Mucosa of descending colon (tissue), 3 donors: ENCODE measurements at regions not wholly inside any gene's neighbourhood (a gene's known extent, or its start where the extent isn't known, plus 50 kb on each side); places are given as distances from the start of the nearest gene placed in this dataset.
A peak's percentile ranks its signal among the peaks of the same experiment; 100 is the strongest.

Experiments used
- ATAC-seq: fragments of 200-7000 bp; cut with Tn5 transposase; one replicate; pipeline ENCODE4 v1.9.1; 2020; ENCODE audit warnings: mild to moderate bottlenecking, moderate library complexity
- DNase-seq, 3 donors: peaks; one replicate each; pipeline ENCODE4 v3.0.0-alpha.2; 2020
- H3K36me3 ChIP-seq: fragments of 200-600 bp; one replicate; pipeline ENCODE4 v1.8.0; 2021; ENCODE audit warnings: low read depth, mild to moderate bottlenecking
- H3K4me1 ChIP-seq: fragments of 200-600 bp; one replicate; pipeline ENCODE4 v1.8.0; 2021; ENCODE audit warnings: low read depth, mild to moderate bottlenecking
- H3K4me3 ChIP-seq: fragments of 200-600 bp; one replicate; pipeline ENCODE4 v1.8.0; 2021; ENCODE audit warnings: mild to moderate bottlenecking
- H3K9me3 ChIP-seq: fragments of 200-600 bp; one replicate; pipeline ENCODE4 v1.8.0; 2021; ENCODE audit warnings: mild to moderate bottlenecking
- CTCF ChIP-seq: fragments of 200-600 bp; IDR thresholded peaks from one replicate; pipeline ENCODE4 v1.8.0; 2022; ENCODE audit warnings: antibody characterized with exemption, mild to moderate bottlenecking
- intact Hi-C, 2 donors: fragments of 100-400 bp; cut with DNase I in 1 of 2; cut with micrococcal nuclease in 1 of 2; formaldehyde crosslinking; loops; one replicate each; pipeline versions ENCODE4 v1.11.0 to v1.11.1; 2022; cut with DNase I, micrococcal nuclease
- donor health status: DM: no; HTN: no; CAD: no; lungs with moderate emphysema.
- donor health status: DM: no; HTN: no; CAD: no.
- donor health status: DM: no; HTN: yes; CAD: no.

GRCh38 chr5:14988223-14988622 lies 116.6 kb upstream of the ANKH start:
- Histone ChIP-seq H3K4me1 (peaks cover 16% of the 10 kb centered on the region), H3K36me3 (no peaks in the 10 kb centered on the region), H3K4me3 (no peak overlapping the region), H3K9me3 (no peaks in the 10 kb centered on the region)
- TF ChIP-seq CTCF = no peak
- intact Hi-C loops = no loop called here
- ATAC-seq (peak; percentile 67), DNase-seq (no peak)

DNA sequence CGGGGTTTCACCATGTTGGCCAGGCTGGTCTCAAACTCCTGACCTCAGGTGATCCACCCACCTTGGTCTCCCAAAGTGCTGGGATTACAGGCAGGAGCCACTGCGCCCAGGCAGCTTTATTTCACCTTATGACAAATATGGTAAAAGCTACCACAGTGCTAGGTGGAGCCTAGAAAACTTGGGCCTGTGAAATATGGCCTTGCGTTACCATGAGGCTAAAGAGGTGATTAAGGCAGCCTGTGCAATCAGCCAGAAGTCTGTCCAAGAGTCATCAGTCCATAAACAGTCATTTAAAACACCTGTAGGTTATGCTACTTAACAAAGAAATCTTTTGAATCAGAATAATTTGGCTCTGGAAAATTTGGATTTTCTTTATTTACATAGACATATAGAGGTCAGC lies 114.8 kb upstream of the ANKH start:
- intact Hi-C loops = no loop called here
- Histone ChIP-seq H3K4me1 (peaks cover 18% of the 10 kb centered on the region), H3K9me3 (no peaks in the 10 kb centered on the region), H3K4me3 (no peak overlapping the region), H3K36me3 (no peaks in the 10 kb centered on the region)
- ATAC-seq = peak; percentile 78
- peak in 1 of 3 donors; percentile 33 for DNase-seq
- TF ChIP-seq CTCF = no peak

DNA sequence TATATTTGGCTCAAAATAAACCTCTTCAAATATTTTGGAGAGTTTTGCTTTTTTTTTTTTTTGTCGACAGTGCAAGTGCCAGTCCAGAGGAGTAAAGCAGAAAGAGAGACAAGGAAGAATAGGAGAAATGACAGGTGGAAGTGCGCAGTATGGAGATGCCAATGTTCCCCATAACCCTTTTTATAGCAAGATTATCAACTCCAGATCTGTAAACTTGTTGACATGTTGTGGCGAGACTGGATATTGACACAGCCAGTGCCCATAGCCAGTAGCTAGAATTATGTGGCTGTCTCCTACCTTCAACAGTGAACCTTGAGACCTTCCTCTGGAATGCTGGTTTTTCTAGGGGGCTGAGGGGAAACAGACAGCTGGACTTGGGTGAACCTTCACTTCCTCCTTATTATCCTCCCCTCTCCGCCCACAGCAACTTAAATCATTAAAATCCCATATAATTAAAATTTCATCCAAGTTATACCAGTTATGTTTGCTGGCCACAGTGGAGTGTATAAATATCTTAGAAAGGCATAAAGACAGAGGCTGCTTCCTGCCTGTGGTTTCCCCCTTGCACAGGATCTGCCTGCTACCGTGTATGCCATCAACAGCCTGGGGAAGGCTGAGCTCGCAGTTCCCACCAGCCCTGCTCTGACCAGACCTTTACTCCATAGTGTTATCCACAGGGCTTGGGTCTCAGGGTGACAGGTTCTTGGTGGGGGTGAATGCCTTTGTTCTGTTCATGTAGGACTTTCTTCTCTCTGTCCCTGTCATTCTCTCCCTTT lies 112.3 kb upstream of the ANKH start:
- Histone ChIP-seq H3K36me3 (no peaks in the 10 kb centered on the region), H3K4me3 (no peak overlapping the region), H3K4me1 (peaks cover 18% of the 10 kb centered on the region), H3K9me3 (no peaks in the 10 kb centered on the region)
- peak; percentile 74 for ATAC-seq
- no peak for TF ChIP-seq CTCF
- peak in 1 of 3 donors; percentile 35 for DNase-seq
- intact Hi-C loops = no loop called here

GRCh38 chr5:14980698-14981097 lies 109.1 kb upstream of the ANKH start:
- intact Hi-C loops = no loop called here
- ATAC-seq (no peak), DNase-seq (no peak)
- no peaks in the 10 kb centered on the region for H3K9me3 ChIP-seq
- H3K4me1 ChIP-seq = peaks cover 16% of the 10 kb centered on the region
- no peak overlapping the region for H3K4me3 ChIP-seq
- no peak for TF ChIP-seq CTCF
- H3K36me3 ChIP-seq = no peaks in the 10 kb centered on the region

- ATAC-seq (peak; percentile 96), DNase-seq (peak in 1 of 3 donors; percentile 51)
Observed at GRCh38 chr5:14977058-14977685, 105.6 kb upstream of the ANKH start.

More at GRCh38 chr5:14977058-14977685, 105.6 kb upstream of the ANKH start:
- no peaks in the 10 kb centered on the region for H3K9me3 ChIP-seq
- no peak overlapping the region for H3K4me3 ChIP-seq
- TF ChIP-seq CTCF = no peak
- H3K36me3 ChIP-seq = no peaks in the 10 kb centered on the region
- H3K4me1 ChIP-seq = peaks cover 6% of the 10 kb centered on the region
- intact Hi-C loops = no loop called here
